ENCODE measurements at regions not wholly inside any gene's neighbourhood (a gene's known extent, or its start where the extent isn't known, plus 50 kb on each side); places are given as distances from the start of the nearest gene placed in this dataset.

GRCh38 chr7:118720632-118721031, 496.1 kb downstream of the ANKRD7 start:
- TF ChIP-seq POLR2A (IDR thresholded peaks at IDR 0.05) = no peak
- TF ChIP-seq, protein P1, sequence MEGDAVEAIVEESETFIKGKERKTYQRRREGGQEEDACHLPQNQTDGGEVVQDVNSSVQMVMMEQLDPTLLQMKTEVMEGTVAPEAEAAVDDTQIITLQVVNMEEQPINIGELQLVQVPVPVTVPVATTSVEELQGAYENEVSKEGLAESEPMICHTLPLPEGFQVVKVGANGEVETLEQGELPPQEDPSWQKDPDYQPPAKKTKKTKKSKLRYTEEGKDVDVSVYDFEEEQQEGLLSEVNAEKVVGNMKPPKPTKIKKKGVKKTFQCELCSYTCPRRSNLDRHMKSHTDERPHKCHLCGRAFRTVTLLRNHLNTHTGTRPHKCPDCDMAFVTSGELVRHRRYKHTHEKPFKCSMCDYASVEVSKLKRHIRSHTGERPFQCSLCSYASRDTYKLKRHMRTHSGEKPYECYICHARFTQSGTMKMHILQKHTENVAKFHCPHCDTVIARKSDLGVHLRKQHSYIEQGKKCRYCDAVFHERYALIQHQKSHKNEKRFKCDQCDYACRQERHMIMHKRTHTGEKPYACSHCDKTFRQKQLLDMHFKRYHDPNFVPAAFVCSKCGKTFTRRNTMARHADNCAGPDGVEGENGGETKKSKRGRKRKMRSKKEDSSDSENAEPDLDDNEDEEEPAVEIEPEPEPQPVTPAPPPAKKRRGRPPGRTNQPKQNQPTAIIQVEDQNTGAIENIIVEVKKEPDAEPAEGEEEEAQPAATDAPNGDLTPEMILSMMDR (IDR thresholded peaks at IDR 0.05) = no peak
- Histone ChIP-seq H3K4me3 (no peak overlapping the region), H3K36me3 (no peaks in the 10 kb centered on the region), H3K9me3 (no peaks in the 10 kb centered on the region), H3K27ac (no peak overlapping the region), H3K4me1 (no peaks in the 10 kb centered on the region), H3K27me3 (no peaks in the 10 kb centered on the region)
- intact Hi-C loops (cut with DNase I) = no loop called here
- DNase-seq (no peak), ATAC-seq (no peak)
- WGBS, 4 donors = 48 to 59% (median 52%) methylated on average over 4 of the region's 4 CpGs

GRCh38 chr7:118731854-118732253, 507.4 kb downstream of the ANKRD7 start:
- ATAC-seq = no peak
- no peaks in the 10 kb centered on the region for H3K4me1 ChIP-seq
- no peak for DNase-seq
- H3K36me3 ChIP-seq = no peaks in the 10 kb centered on the region
- TF ChIP-seq, protein P1 (IDR thresholded peaks at IDR 0.05) = no peak
- no peak for TF ChIP-seq POLR2A (IDR thresholded peaks at IDR 0.05)
- no peaks in the 10 kb centered on the region for H3K27me3 ChIP-seq
- intact Hi-C loops (cut with DNase I) = loop anchor here in 2 of 10 donors (5.0 kb wide), 1 partner anchor 380 kb away; no protein-coding TSS in a partner anchor
- H3K4me3 ChIP-seq = no peak overlapping the region
- 21 to 38% (median 27%) methylated on average over 2 of the region's 2 CpGs for WGBS, 4 donors
- peaks cover 0 to 10% (median 0%) of the 10 kb centered on the region in 12 donors for H3K9me3 ChIP-seq
- H3K27ac ChIP-seq = no peak overlapping the region

GRCh38 chr7:118734541-118734940, 510.0 kb downstream of the ANKRD7 start:
- Histone ChIP-seq H3K9me3 (peaks cover 0 to 10% (median 0%) of the 10 kb centered on the region in 12 donors), H3K27ac (no peak overlapping the region), H3K4me1 (no peaks in the 10 kb centered on the region), H3K27me3 (no peaks in the 10 kb centered on the region), H3K36me3 (no peaks in the 10 kb centered on the region), H3K4me3 (no peak overlapping the region)
- no peak for ATAC-seq
- intact Hi-C loops (cut with DNase I) = loop anchor here in 2 of 10 donors (5.0 kb wide), 1 partner anchor 382 kb away; no protein-coding TSS in a partner anchor
- no peak for DNase-seq
- WGBS, 4 donors = 59 to 67% (median 63%) methylated on average over 2 of the region's 2 CpGs
- TF ChIP-seq, protein P1 (IDR thresholded peaks at IDR 0.05) = no peak
- no peak for TF ChIP-seq POLR2A (IDR thresholded peaks at IDR 0.05)

- TF ChIP-seq, protein P1 (IDR thresholded peaks at IDR 0.05) = no peak
- no peak for TF ChIP-seq POLR2A (IDR thresholded peaks at IDR 0.05)
- intact Hi-C loops (cut with DNase I) = no loop called here
These were observed 510.9 kb downstream of the ANKRD7 start for GRCh38 chr7:118735441-118735840.

More at GRCh38 chr7:118735441-118735840, 510.9 kb downstream of the ANKRD7 start:
- no peak overlapping the region for H3K27ac ChIP-seq
- H3K4me3 ChIP-seq = no peak overlapping the region
- no peak for DNase-seq
- no peaks in the 10 kb centered on the region for H3K36me3 ChIP-seq
- no peaks in the 10 kb centered on the region for H3K27me3 ChIP-seq
- no peaks in the 10 kb centered on the region for H3K4me1 ChIP-seq
- ATAC-seq = no peak
- H3K9me3 ChIP-seq = peaks cover 0 to 10% (median 0%) of the 10 kb centered on the region in 12 donors

Data from heart left ventricle (tissue), 16 donors.